GM10248 (cell line): ENCODE measurements at regions not wholly inside any gene's neighbourhood (a gene's known extent, or its start where the extent isn't known, plus 50 kb on each side); places are given as distances from the start of the nearest gene placed in this dataset.
A peak's percentile ranks its signal among the peaks of the same experiment; 100 is the strongest.

Experiments used
- CTCF ChIA-PET: fragments of 300-600 bp; sonication (Branson Sonifier 250); formaldehyde crosslinking; extraction: SDS; loops from one replicate; lab custom pipeline; 2021; ENCODE audit warnings: antibody characterized with exemption; lab: Yijun Ruan, JAX
- POLR2A ChIA-PET: fragments of 350-650 bp; sonication (Branson Sonifier 250); formaldehyde crosslinking; extraction: SDS; loops from one replicate; lab custom pipeline; 2020; ENCODE audit warnings: antibody characterized with exemption; lab: Yijun Ruan, JAX
- DNase-seq: peaks from one replicate; pipeline ENCODE4 v3.0.0; 2012; ENCODE audit errors: extremely low spot score
- TF ChIP-seq, protein P1 (sequence below): IDR thresholded peaks from 2 replicates; pipeline ENCODE4 v1.5.1; 2012; ENCODE audit warnings: mild to moderate bottlenecking, low read depth; ENCODE audit errors: extremely low read depth, missing control alignments, control extremely low read depth

DNA sequence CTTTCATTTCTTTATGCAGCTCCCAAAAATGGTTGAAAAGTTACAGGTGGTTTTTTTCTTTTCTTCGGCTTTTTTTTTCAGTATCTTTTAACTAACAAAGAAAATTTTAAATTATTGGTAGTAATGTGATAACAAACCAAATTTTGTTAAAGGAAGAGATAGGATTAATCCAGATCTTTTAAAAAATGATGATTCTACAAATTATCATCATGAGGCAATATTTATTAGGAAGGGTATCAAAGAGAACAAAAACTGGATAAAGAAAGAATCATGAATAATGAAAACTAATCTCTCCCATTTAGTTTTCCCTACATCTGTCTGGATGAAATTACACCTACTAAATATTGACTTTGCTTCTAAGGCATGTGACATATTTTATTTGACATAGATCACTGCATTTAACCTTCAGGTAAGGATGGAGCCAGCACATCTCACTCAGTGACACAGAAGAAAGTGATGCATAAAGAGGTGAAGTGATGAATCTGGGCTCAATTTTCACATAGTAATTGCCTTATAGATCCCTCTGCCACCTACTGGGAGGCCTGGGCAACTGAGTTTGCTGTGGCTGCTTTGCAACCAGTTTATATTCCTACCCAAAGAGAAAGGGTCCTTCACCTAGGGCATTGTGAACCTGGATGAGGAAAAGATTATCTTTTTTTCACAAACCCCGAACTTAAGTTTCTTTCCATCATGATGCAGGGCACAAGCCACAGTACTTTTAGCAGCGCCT is 155.6 kb downstream of the HNRNPD start:
- no peak for DNase-seq
- CTCF ChIA-PET = no interaction called here
- TF ChIP-seq, protein P1, sequence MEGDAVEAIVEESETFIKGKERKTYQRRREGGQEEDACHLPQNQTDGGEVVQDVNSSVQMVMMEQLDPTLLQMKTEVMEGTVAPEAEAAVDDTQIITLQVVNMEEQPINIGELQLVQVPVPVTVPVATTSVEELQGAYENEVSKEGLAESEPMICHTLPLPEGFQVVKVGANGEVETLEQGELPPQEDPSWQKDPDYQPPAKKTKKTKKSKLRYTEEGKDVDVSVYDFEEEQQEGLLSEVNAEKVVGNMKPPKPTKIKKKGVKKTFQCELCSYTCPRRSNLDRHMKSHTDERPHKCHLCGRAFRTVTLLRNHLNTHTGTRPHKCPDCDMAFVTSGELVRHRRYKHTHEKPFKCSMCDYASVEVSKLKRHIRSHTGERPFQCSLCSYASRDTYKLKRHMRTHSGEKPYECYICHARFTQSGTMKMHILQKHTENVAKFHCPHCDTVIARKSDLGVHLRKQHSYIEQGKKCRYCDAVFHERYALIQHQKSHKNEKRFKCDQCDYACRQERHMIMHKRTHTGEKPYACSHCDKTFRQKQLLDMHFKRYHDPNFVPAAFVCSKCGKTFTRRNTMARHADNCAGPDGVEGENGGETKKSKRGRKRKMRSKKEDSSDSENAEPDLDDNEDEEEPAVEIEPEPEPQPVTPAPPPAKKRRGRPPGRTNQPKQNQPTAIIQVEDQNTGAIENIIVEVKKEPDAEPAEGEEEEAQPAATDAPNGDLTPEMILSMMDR = no peak
- POLR2A ChIA-PET = no interaction called here

DNA sequence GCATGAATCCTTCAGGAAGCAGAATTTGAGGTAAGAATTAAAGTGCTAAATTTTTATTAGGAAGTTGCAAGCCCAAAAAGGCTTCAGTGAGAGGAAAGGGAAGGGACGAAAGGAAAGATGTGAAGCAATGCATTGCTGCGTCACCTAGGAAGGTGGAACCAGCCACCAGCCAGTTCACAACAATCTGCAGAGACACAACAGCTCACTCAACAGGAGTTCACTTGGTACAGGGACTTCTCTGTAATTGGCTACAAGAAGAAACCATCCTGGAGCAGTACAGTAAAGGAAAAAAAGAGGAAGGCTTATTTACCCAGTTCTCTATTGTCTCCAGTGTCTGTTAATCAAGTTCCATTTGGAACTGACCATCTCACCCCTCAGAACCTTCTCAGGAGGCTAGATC is 157.6 kb downstream of the HNRNPD start:
- DNase-seq = no peak
- POLR2A ChIA-PET = no interaction called here
- TF ChIP-seq, protein P1 = no peak
- CTCF ChIA-PET = no interaction called here

DNA sequence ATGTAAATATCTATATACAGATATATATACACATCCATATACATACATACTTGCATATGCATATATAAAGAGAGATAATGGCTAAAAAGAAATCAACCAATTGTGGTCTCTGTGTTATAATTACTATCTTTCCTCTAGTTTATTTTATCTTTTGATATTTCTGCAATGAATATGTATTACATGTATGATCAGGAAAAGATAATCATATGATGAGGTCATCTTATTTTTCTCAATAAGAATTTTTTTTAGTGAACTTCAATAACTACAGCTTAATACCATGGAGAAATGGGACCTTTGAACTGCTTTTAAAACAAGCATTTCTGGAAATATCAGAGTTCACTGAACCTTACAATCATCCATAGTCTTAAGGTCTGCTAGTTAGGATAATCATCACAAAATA is 158.0 kb downstream of the HNRNPD start:
- CTCF ChIA-PET = no interaction called here
- TF ChIP-seq, protein P1 = no peak
- DNase-seq = no peak
- POLR2A ChIA-PET = no interaction called here

GRCh38 chr4:82215039-82215438 is 158.8 kb downstream of the HNRNPD start:
- ChIA-PET CTCF (no interaction called here), POLR2A (no interaction called here)
- DNase-seq = no peak
- TF ChIP-seq, protein P1 = no peak

DNA sequence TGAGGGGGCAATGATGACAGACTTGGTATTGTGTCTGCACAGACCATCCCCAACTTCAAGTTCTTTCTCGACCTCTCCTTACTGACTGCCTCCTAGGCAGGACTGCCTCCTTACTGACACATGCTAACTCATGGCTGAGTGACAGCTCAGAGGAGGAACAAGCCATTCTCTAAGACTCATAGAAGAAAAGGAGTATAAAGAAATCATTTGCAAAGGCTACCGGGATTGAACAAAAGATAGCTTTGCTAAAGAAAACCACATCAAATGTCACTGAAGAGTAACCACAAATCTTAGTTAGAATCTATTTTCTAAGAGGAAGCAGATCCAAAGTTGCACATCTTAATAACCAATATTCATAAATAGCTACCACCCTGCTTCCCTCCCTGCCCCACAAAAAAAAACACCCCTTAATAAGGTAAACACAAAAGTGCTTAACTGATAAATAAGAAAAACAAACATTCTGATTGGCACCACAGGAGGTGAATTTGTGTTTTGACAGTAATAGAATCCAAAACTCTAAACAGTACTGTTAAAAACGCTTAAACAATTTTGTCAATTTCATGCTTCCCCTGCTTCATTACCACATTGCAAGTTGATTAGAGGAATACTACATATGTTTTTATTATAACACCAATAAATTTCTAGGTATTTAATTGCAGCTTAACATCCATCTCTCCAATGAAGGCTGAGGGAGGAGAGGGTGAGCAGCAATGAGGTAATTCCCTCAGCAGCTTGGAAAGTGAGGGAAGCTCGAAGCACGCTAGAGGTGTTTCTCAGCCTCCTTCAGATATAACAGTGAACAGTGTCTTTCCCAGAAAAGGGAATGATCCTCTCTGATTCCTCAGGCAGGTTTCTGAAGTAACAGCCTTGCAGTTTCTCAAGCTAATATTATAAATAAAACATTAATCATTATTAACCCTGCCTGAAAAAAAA is 160.0 kb downstream of the HNRNPD start:
- CTCF ChIA-PET = interaction anchor here (0.9 kb wide), 1 partner anchor 22 kb away, joined by 4 read pairs; no protein-coding TSS in a partner anchor
- DNase-seq = no peak
- TF ChIP-seq, protein P1 = no peak
- POLR2A ChIA-PET = no interaction called here

DNA sequence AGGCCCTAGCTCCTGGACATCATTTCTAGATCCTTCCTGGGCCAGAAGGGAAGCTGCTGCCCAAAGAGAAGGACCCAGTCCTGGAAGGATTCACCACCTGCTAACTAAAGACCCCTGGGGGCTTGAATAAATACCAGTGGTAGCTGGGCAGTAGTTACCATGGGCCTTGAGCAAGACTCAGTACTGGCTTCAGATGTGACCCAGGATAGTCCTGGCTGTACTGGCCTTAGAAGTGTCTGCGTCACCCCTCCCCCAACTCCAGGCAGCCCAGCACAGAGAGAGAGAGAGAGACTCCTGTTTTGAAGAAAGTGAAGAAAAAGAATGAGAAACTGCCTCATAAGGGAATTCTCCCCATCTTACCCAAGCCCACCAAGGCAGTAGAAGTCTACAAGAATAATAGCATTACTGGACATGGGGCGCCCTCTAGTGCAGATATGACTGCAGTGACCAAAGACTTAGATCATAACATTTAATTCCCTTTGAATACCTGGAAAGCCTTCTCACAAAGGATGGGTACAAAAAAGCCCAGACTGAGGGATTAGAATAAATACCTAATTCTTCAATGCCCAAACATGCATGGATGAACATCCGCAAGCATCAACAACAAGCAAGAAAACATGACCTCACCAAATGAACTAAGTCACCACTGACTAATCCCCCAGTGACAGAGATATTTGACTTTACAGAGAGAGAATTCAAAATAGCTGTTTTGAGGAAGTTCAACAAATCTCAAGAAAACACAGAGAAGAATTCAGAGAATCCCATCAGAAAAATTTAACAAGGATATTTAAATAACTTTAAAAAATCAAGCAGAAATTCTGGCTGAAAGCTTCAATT is 171.8 kb downstream of the HNRNPD start:
- no peak for DNase-seq
- TF ChIP-seq, protein P1 = peak; percentile 58
- CTCF ChIA-PET = interaction anchor here (0.6 to 2.1 kb wide), 9 partner anchors 9 to 814 kb away, joined by 3 to 8 read pairs (median 3); no protein-coding TSS in a partner anchor
- POLR2A ChIA-PET = no interaction called here
